ENCODE measurements at regions not wholly inside any gene's neighbourhood (a gene's known extent, or its start where the extent isn't known, plus 50 kb on each side); places are given as distances from the start of the nearest gene placed in this dataset.

DNA sequence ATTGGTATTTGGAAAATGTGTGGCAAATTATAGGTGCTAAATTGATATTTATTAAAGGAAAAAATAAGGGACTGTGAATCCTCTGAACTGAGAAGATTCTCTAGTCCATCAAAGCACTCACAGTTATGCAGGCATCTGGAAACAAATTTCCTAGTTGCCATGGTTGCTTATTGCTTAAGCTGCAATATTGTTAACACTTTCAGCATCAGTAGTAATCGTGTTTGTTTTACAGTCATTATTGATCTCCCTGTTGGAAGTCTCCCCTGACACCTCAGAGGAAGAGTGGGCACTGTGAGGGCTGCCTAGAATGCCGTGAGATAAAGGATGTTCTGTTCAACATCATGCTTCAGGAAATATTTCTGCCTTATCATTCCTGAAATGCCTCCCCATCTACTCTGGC lies 2004.3 kb upstream of the ADGRL3 start:
- CTCF ChIA-PET: no interaction called here

More for the DNA sequence above, 2004.3 kb upstream of the ADGRL3 start:
- H3K4me3 ChIP-seq (replicated peaks in 1 of 3; ENCODE audit: insufficient read depth in 1 of 3, low read depth in 1 of 3, low read length in 3 of 3): no peak overlapping the region
- intact Hi-C loops (cut with micrococcal nuclease): no loop called here
- dilution Hi-C loops (cut with MboI; ENCODE audit: extremely low pct_ligation_motif_present, low sequenced_read_pairs): no loop called here
- no peaks in the 10 kb centered on the region for H3K79me2 ChIP-seq (ENCODE audit: control insufficient read depth, insufficient read depth, low read length)
- no peak for FAIRE-seq
- no peak overlapping the region for H3K4me2 ChIP-seq (ENCODE audit: insufficient read depth, low read length)
- TF ChIP-seq POLR2A (IDR thresholded peaks at IDR 0.05; ENCODE audit: low read depth, low read length) (no peak), JUN (IDR thresholded peaks at IDR 0.05; ENCODE audit: borderline replicate concordance, insufficient read depth, insufficient read length, low read depth) (no peak), MYC (IDR thresholded peaks at IDR 0.05; ENCODE audit: low read depth, low read length) (no peak), GATA2 (IDR thresholded peaks at IDR 0.05; ENCODE audit: insufficient read depth, insufficient read length, low read depth, low read length) (no peak), POLR2AphosphoS5 (IDR thresholded peaks at IDR 0.05; ENCODE audit: insufficient read depth, low read depth, low read length) (no peak), EZH2 (IDR thresholded peaks at IDR 0.05; ENCODE audit: borderline replicate concordance, low read depth, low read length, severe bottlenecking) (no peak), FOS (IDR thresholded peaks at IDR 0.05; ENCODE audit: borderline replicate concordance, insufficient read depth, low read length) (no peak)
- TF ChIP-seq, protein P1, sequence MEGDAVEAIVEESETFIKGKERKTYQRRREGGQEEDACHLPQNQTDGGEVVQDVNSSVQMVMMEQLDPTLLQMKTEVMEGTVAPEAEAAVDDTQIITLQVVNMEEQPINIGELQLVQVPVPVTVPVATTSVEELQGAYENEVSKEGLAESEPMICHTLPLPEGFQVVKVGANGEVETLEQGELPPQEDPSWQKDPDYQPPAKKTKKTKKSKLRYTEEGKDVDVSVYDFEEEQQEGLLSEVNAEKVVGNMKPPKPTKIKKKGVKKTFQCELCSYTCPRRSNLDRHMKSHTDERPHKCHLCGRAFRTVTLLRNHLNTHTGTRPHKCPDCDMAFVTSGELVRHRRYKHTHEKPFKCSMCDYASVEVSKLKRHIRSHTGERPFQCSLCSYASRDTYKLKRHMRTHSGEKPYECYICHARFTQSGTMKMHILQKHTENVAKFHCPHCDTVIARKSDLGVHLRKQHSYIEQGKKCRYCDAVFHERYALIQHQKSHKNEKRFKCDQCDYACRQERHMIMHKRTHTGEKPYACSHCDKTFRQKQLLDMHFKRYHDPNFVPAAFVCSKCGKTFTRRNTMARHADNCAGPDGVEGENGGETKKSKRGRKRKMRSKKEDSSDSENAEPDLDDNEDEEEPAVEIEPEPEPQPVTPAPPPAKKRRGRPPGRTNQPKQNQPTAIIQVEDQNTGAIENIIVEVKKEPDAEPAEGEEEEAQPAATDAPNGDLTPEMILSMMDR (IDR thresholded peaks at IDR 0.05; ENCODE audit: extremely low read depth in 1 of 2, insufficient read depth in 1 of 2, low read depth in 1 of 2, low read length in 2 of 2): no peak
- TF ChIP-seq, protein P2, sequence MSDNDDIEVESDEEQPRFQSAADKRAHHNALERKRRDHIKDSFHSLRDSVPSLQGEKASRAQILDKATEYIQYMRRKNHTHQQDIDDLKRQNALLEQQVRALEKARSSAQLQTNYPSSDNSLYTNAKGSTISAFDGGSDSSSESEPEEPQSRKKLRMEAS (IDR thresholded peaks at IDR 0.05; ENCODE audit: insufficient read depth, insufficient read length): no peak
- H3K9ac ChIP-seq (replicated peaks; ENCODE audit: extremely low read depth, insufficient read depth, low read length): no peak overlapping the region
- H3K4me1 ChIP-seq (ENCODE audit: control insufficient read depth, extremely low read depth, insufficient read depth, low read length): no peaks in the 10 kb centered on the region
- no peaks in the 10 kb centered on the region for H4K20me1 ChIP-seq (replicated peaks; ENCODE audit: control insufficient read depth, extremely low read depth, insufficient read depth, low read length)
- no peak overlapping the region for H2AFZ ChIP-seq (ENCODE audit: low read depth, low read length)
- POLR2A ChIA-PET: no interaction called here
- H3K27me3 ChIP-seq (ENCODE audit: control insufficient read depth in 2 of 2, insufficient read depth in 2 of 2, low read length in 2 of 2): no peaks in the 10 kb centered on the region
- no peak overlapping the region for H3K27ac ChIP-seq (ENCODE audit: insufficient read depth, low read depth, low read length)
- DNase-seq (ENCODE audit: low read depth, low spot score): no peak
- BruUV-seq (replicated peaks): no TSS peak
- no peaks in the 10 kb centered on the region for H3K36me3 ChIP-seq (ENCODE audit: control insufficient read depth in 2 of 2, extremely low read depth in 1 of 2, insufficient read depth in 2 of 2, low read length in 2 of 2)
- no peaks in the 10 kb centered on the region for H3K9me3 ChIP-seq (replicated peaks; ENCODE audit: control insufficient read depth, insufficient read depth, low read length)
- H3K9me1 ChIP-seq (replicated peaks; ENCODE audit: control insufficient read depth, extremely low read depth, insufficient read depth, low read length): no peaks in the 10 kb centered on the region
